OCI-LY3 (cell line): ENCODE measurements at regions not wholly inside any gene's neighbourhood (a gene's known extent, or its start where the extent isn't known, plus 50 kb on each side); places are given as distances from the start of the nearest gene placed in this dataset.

ENCODE experiments used
- EZH2phosphoT487 ChIP-seq: fragments of 200-600 bp; shearing (Covaris generic); IDR thresholded peaks from 2 replicates; pipeline ENCODE4 v1.6.1; 2018; ENCODE audit warnings: antibody characterized with exemption, mixed run types, low read depth
- TF ChIP-seq, protein P1 (sequence below): fragments of 200-600, 300-600 bp; sonication (generic); IDR thresholded peaks from 2 replicates; pipeline ENCODE4 v1.5.1; 2014; ENCODE audit warnings: antibody characterized with exemption, low read length, low read depth

DNA sequence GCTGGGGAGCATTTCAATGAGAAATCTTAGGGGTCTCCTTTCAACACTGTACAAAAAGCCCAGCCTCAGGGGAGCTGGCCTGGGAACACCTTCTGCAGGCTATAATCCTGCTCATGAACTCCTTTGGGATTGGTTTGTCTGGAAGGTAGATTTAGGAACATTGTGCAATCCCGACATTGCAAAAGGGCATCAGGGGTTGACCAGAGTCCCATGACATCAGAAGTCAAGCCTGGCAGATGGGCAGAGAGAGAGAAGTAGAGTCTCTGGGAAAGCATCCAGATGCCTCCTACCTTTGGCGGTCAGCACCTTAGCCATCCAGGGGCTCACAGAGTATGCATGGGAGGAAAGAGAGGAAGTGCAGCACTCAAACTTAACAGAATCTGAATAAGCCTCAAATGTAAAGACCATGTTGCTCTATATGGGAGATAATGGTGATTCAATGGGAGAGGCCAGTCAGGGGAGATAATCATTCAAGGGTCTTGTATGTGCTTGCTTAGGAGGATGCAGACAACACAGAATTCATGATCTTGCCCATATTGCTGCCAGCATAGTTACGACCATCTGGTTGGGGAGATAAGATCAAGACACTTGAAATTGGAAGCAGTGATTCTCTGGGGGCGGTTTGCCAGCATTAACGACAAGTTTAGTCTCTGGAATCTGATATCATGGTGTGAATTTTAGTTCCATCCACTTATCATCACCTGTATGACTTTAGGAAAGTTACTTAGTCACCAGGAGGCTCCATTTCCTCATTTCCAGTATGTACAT is 58.3 kb upstream of the UPP2 start:
- TF ChIP-seq, protein P1, sequence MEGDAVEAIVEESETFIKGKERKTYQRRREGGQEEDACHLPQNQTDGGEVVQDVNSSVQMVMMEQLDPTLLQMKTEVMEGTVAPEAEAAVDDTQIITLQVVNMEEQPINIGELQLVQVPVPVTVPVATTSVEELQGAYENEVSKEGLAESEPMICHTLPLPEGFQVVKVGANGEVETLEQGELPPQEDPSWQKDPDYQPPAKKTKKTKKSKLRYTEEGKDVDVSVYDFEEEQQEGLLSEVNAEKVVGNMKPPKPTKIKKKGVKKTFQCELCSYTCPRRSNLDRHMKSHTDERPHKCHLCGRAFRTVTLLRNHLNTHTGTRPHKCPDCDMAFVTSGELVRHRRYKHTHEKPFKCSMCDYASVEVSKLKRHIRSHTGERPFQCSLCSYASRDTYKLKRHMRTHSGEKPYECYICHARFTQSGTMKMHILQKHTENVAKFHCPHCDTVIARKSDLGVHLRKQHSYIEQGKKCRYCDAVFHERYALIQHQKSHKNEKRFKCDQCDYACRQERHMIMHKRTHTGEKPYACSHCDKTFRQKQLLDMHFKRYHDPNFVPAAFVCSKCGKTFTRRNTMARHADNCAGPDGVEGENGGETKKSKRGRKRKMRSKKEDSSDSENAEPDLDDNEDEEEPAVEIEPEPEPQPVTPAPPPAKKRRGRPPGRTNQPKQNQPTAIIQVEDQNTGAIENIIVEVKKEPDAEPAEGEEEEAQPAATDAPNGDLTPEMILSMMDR: no peak
- TF ChIP-seq EZH2phosphoT487: no peak
